Motor neuron (in vitro differentiated cells): ENCODE measurements at regions not wholly inside any gene's neighbourhood (a gene's known extent, or its start where the extent isn't known, plus 50 kb on each side); places are given as distances from the start of the nearest gene placed in this dataset.

ENCODE experiments used
- ATAC-seq, 8 experiments: fragments of 200-7000 bp; cut with Tn5 transposase; replicated peaks in 6 of 8; 2 replicates each; pipeline ENCODE4 v1.8.0; 2021; ENCODE audit warnings: mild to moderate bottlenecking in 8 of 8, moderate library complexity in 8 of 8
- H3K27ac ChIP-seq, 2 donors: fragments of 250-450 bp; sonication (Bioruptor Pico); 2 replicates each; pipeline ENCODE4 v1.9.0; 2021; ENCODE audit warnings: antibody characterized with exemption in 2 of 2, mild to moderate bottlenecking in 2 of 2, moderate library complexity in 1 of 2
- H3K4me1 ChIP-seq, 2 donors: fragments of 250-450 bp; sonication (Bioruptor Pico); replicated peaks in 1 of 2; 2 replicates each; pipeline ENCODE4 v1.6.1; 2021; ENCODE audit warnings: antibody characterized with exemption in 2 of 2, mild to moderate bottlenecking in 2 of 2, moderate library complexity in 1 of 2
- H3K4me3 ChIP-seq, 5 donors: fragments of 250-450 bp; sonication (Bioruptor Pico); 2 replicates each; pipeline ENCODE4 v1.9.0; 2021; ENCODE audit warnings: antibody characterized with exemption in 5 of 5, mild to moderate bottlenecking in 5 of 5, moderate library complexity in 4 of 5
- WGBS, 10 experiments: fragments of 450-650 bp; shearing (Covaris generic); methylation state at CpG; one replicate each; pipeline ENCODE4 v1.0.0; 2022; 5-methylcytosine and 5-hydroxymethylcytosine counted together
- in situ Hi-C, 9 experiments: fragments of 400-800 bp; cut with MboI; loops; one replicate each; pipeline ENCODE4 v1.15.0; 2021; ENCODE audit warnings: low sequenced_read_pairs in 9 of 9, low pct_unique_long_range_greater_than_20kb in 2 of 9; ENCODE audit not compliant: unreplicated experiment in 9 of 9

- Histone ChIP-seq H3K27ac (no peak overlapping the region), H3K4me1 (peaks cover 58 to 64% of the 10 kb centered on the region in 2 donors), H3K4me3 (no peak overlapping the region)
- in situ Hi-C loops, result no loop called here
- ATAC-seq, result peak; percentile 6 to 89 (median 42)
- WGBS, 10 experiments, result 0 to 6% methylated on average over 4 to 10 of the region's 25 CpGs; no CpG with 5 or more reads in 8 of the 10 experiments
These were observed 59.9 kb upstream of the FBRSL1 start for GRCh38 chr12:132429946-132430643.

- WGBS, 10 experiments, result 20% methylated on average over 1 of the region's 10 CpGs; no CpG with 5 or more reads in 9 of the 10 experiments
- in situ Hi-C loops, result no loop called here
- Histone ChIP-seq H3K4me3 (no peak overlapping the region), H3K27ac (peak overlapping the region in 1 of 2 donors; percentile 17), H3K4me1 (peaks cover 58 to 65% of the 10 kb centered on the region in 2 donors)
- ATAC-seq, result peak in 5 of 8 experiments; percentile 4 to 52 (median 17)
These were observed 60.4 kb upstream of the FBRSL1 start for GRCh38 chr12:132429602-132429945.

GRCh38 chr12:132428936-132429601, 60.9 kb upstream of the FBRSL1 start:
- Histone ChIP-seq H3K4me1 (peaks cover 62 to 69% of the 10 kb centered on the region in 2 donors), H3K4me3 (no peak overlapping the region), H3K27ac (peak overlapping the region in 1 of 2 donors; percentile 17)
- ATAC-seq, result peak in 2 of 8 experiments; percentile 2 to 12
- WGBS, 10 experiments, result 10 to 53% (median 24%) methylated on average over 2 to 5 of the region's 23 CpGs; no CpG with 5 or more reads in 7 of the 10 experiments
- in situ Hi-C loops, result no loop called here

- in situ Hi-C loops, result no loop called here
- peak overlapping the region in 1 of 2 donors; percentile 17 for H3K27ac ChIP-seq
- H3K4me1 ChIP-seq, result peaks cover 64 to 70% of the 10 kb centered on the region in 2 donors
- no peak overlapping the region for H3K4me3 ChIP-seq
- ATAC-seq, result peak in 4 of 8 experiments; percentile 15 to 49 (median 30)
- whole genome bisulfite sequencing, 10 experiments, result 50 to 80% (median 65%) methylated on average over 1 to 12 of the region's 39 CpGs; no CpG with 5 or more reads in 5 of the 10 experiments
These were observed 61.7 kb upstream of the FBRSL1 start for GRCh38 chr12:132427999-132428935.

- no CpG with 5 or more reads among the region's 20 CpGs for WGBS, 10 experiments
- peaks cover 58 to 66% of the 10 kb centered on the region in 2 donors for H3K4me1 ChIP-seq
These were observed 62.7 kb upstream of the FBRSL1 start for GRCh38 chr12:132427174-132427768.

GRCh38 chr12:132426349-132427173, 63.4 kb upstream of the FBRSL1 start:
- no peak for ATAC-seq
- Histone ChIP-seq H3K4me3 (no peak overlapping the region), H3K27ac (peak overlapping the region in 1 of 2 donors; percentile 53), H3K4me1 (peaks cover 56 to 67% of the 10 kb centered on the region in 2 donors)
- in situ Hi-C loops, result no loop called here
- 34 to 94% (median 77%) methylated on average over 3 to 16 of the region's 34 CpGs; no CpG with 5 or more reads in 3 of the 10 experiments for WGBS, 10 experiments

More at GRCh38 chr12:132427174-132427768, 62.7 kb upstream of the FBRSL1 start:
- Histone ChIP-seq H3K4me3 (no peak overlapping the region), H3K27ac (peak overlapping the region in 1 of 2 donors; percentile 13)
- ATAC-seq, result peak in 4 of 8 experiments; percentile 3 to 63 (median 59)
- in situ Hi-C loops, result no loop called here

GRCh38 chr12:132424811-132425210, 65.1 kb upstream of the FBRSL1 start:
- no peak overlapping the region for H3K4me3 ChIP-seq
- peak overlapping the region; percentile 63 to 64 for H3K27ac ChIP-seq
- in situ Hi-C loops, result loop anchor here in 6 of 9 experiments (25.0 kb wide), 3 partner anchors 137 to 263 kb away; partner anchors contain the start of genes LRCOL1 (in 3 of the 6) and P2RX2 (in 3 of the 6)
- no peak for ATAC-seq
- WGBS, 10 experiments, result 25 to 71% (median 40%) methylated on average over 1 to 2 of the region's 4 CpGs; no CpG with 5 or more reads in 7 of the 10 experiments
- peaks cover 39 to 50% of the 10 kb centered on the region in 2 donors for H3K4me1 ChIP-seq

GRCh38 chr12:132423820-132424645, 65.9 kb upstream of the FBRSL1 start:
- WGBS, 10 experiments, result 0 to 62% (median 18%) methylated on average over 1 to 15 of the region's 31 CpGs; no CpG with 5 or more reads in 2 of the 10 experiments
- ATAC-seq, result peak in 7 of 8 experiments; percentile 31 to 74 (median 54)
- Histone ChIP-seq H3K27ac (peak overlapping the region; percentile 63 to 64), H3K4me3 (no peak overlapping the region), H3K4me1 (peaks cover 31 to 44% of the 10 kb centered on the region in 2 donors)
- in situ Hi-C loops, result loop anchor here in 6 of 9 experiments (25.0 kb wide), 3 partner anchors 138 to 262 kb away; partner anchors contain the start of genes LRCOL1 (in 3 of the 6) and P2RX2 (in 3 of the 6)

GRCh38 chr12:132423251-132423819, 66.6 kb upstream of the FBRSL1 start:
- H3K4me1 ChIP-seq, result peaks cover 24 to 41% of the 10 kb centered on the region in 2 donors
- peak overlapping the region; percentile 4 to 5 for H3K27ac ChIP-seq
- in situ Hi-C loops, result loop anchor here in 6 of 9 experiments (25.0 kb wide), 3 partner anchors 139 to 261 kb away; partner anchors contain the start of genes LRCOL1 (in 3 of the 6) and P2RX2 (in 3 of the 6)
- 60 to 100% (median 82%) methylated on average over 1 to 4 of the region's 29 CpGs; no CpG with 5 or more reads in 2 of the 10 experiments for whole genome bisulfite sequencing, 10 experiments
- ATAC-seq, result peak in 7 of 8 experiments; percentile 24 to 61 (median 49)
- H3K4me3 ChIP-seq, result no peak overlapping the region

GRCh38 chr12:132422381-132423043, 67.4 kb upstream of the FBRSL1 start:
- ATAC-seq, result peak in 5 of 8 experiments; percentile 10 to 68 (median 56)
- no peak overlapping the region for H3K4me3 ChIP-seq
- in situ Hi-C loops, result loop anchor here in 6 of 9 experiments (25.0 kb wide), 3 partner anchors 140 to 260 kb away; partner anchors contain the start of genes LRCOL1 (in 3 of the 6) and P2RX2 (in 3 of the 6)
- 0 to 100% (median 56%) methylated on average over 1 to 6 of the region's 6 CpGs for WGBS, 10 experiments
- H3K27ac ChIP-seq, result no peak overlapping the region
- H3K4me1 ChIP-seq, result peaks cover 16 to 32% of the 10 kb centered on the region in 2 donors
